ENCODE measurements at regions not wholly inside any gene's neighbourhood (a gene's known extent, or its start where the extent isn't known, plus 50 kb on each side); places are given as distances from the start of the nearest gene placed in this dataset.
"Not testable (repeated sequence)": the region's sequence is repeated elsewhere in the genome, so short reads cannot be mapped to it uniquely, and the experiment has no call there.

DNA sequence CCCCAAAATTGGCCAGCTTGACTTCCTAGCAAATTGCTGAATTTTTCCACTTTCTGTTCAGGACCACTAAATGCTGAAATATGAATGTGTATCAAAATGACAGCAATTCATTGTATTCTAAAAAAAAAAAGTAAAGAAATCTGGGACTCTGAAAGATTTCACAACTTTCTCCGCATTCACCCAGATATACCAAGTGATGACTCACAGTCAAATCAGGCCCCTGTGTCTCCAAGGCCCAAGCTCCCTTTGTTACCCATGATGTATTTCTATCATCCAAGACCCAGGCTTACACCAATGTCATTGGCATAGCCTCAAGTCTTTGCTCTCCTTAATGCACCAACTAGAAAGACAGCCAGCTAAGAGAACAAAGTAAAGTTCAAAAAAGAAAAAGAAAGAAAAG lies 493.9 kb downstream of the NTRK2 start:
- Histone ChIP-seq H3K27me3 (ENCODE audit: control insufficient read depth in 4 of 4, insufficient read depth in 4 of 4, low read length in 3 of 4) (no peaks in the 10 kb centered on the region), H3K4me1 (ENCODE audit: control insufficient read depth in 4 of 4, insufficient read depth in 4 of 4, low read length in 3 of 4) (no peaks in the 10 kb centered on the region), H3K4me3 (ENCODE audit: low read depth in 1 of 3, low read length in 3 of 3) (no peak overlapping the region), H3K9ac (ENCODE audit: low read depth in 1 of 2, low read length in 2 of 2) (no peak overlapping the region), H3K27ac (ENCODE audit: low read depth in 1 of 2, low read length in 2 of 2) (no peak overlapping the region), H3K36me3 (ENCODE audit: control insufficient read depth in 4 of 4, insufficient read depth in 3 of 4, low read depth in 1 of 4, low read length in 3 of 4) (no peaks in the 10 kb centered on the region), H3K9me3 (ENCODE audit: control insufficient read depth in 4 of 4, low read length in 3 of 4) (peaks cover 0 to 11% (median 4%) of the 10 kb centered on the region in 4 donors)
- WGBS: 95% methylated on average over 1 of the region's 1 CpG
- TF ChIP-seq, protein P1, sequence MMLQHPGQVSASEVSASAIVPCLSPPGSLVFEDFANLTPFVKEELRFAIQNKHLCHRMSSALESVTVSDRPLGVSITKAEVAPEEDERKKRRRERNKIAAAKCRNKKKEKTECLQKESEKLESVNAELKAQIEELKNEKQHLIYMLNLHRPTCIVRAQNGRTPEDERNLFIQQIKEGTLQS (IDR thresholded peaks at IDR 0.05): no peak
- TF ChIP-seq NR2F2 (IDR thresholded peaks at IDR 0.05) (no peak), FOXA2 (IDR thresholded peaks at IDR 0.05) (no peak)
- DNase-seq (ENCODE audit: low spot score): no peak

DNA sequence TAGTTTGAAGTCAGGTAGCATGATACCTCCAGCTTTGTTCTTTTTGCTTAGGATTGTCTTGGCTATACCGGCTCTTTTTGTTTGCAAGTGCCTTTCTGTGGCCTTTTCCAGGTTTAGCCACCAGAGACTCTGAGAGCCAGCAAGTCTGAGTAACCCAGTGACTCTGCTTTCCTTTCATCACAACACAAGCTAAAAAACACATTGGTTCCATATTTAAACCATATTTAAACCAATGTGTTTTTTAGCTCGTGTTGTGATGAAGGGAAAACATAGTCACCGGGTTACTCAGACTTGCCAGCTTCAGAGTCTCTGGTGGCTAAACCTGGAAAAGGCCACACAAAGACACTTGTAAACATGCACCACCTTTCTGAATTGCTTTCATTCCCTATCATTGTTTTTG lies 493.3 kb downstream of the NTRK2 start:
- Histone ChIP-seq H3K4me3 (ENCODE audit: low read depth in 1 of 3, low read length in 3 of 3) (no peak overlapping the region), H3K9ac (ENCODE audit: low read depth in 1 of 2, low read length in 2 of 2) (no peak overlapping the region), H3K9me3 (ENCODE audit: control insufficient read depth in 4 of 4, low read length in 3 of 4) (peaks cover 0 to 11% (median 4%) of the 10 kb centered on the region in 4 donors), H3K4me1 (ENCODE audit: control insufficient read depth in 4 of 4, insufficient read depth in 4 of 4, low read length in 3 of 4) (no peaks in the 10 kb centered on the region), H3K27me3 (ENCODE audit: control insufficient read depth in 4 of 4, insufficient read depth in 4 of 4, low read length in 3 of 4) (no peaks in the 10 kb centered on the region), H3K36me3 (ENCODE audit: control insufficient read depth in 4 of 4, insufficient read depth in 3 of 4, low read depth in 1 of 4, low read length in 3 of 4) (no peaks in the 10 kb centered on the region), H3K27ac (ENCODE audit: low read depth in 1 of 2, low read length in 2 of 2) (no peak overlapping the region)
- WGBS: 85% methylated on average over 3 of the region's 3 CpGs
- no peak for TF ChIP-seq SP1 (IDR thresholded peaks at IDR 0.05)
- TF ChIP-seq, protein P1 (IDR thresholded peaks at IDR 0.05): no peak
- TF ChIP-seq NR2F2 (IDR thresholded peaks at IDR 0.05): no peak
- no peak for TF ChIP-seq FOXA1 (IDR thresholded peaks at IDR 0.05)
- TF ChIP-seq FOXA2 (IDR thresholded peaks at IDR 0.05): no peak
- TF ChIP-seq RAD21 (IDR thresholded peaks at IDR 0.05): no peak
- TF ChIP-seq GABPA (IDR thresholded peaks at IDR 0.05 in 1 of 2, conservative IDR thresholded peaks at IDR 0.05 in 1 of 2): no peak
- no peak for TF ChIP-seq RXRA (IDR thresholded peaks at IDR 0.05)
- TF ChIP-seq, protein P2, sequence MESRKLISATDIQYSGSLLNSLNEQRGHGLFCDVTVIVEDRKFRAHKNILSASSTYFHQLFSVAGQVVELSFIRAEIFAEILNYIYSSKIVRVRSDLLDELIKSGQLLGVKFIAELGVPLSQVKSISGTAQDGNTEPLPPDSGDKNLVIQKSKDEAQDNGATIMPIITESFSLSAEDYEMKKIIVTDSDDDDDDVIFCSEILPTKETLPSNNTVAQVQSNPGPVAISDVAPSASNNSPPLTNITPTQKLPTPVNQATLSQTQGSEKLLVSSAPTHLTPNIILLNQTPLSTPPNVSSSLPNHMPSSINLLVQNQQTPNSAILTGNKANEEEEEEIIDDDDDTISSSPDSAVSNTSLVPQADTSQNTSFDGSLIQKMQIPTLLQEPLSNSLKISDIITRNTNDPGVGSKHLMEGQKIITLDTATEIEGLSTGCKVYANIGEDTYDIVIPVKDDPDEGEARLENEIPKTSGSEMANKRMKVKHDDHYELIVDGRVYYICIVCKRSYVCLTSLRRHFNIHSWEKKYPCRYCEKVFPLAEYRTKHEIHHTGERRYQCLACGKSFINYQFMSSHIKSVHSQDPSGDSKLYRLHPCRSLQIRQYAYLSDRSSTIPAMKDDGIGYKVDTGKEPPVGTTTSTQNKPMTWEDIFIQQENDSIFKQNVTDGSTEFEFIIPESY (IDR thresholded peaks at IDR 0.05): no peak
- no peak for DNase-seq (ENCODE audit: low spot score)

DNA sequence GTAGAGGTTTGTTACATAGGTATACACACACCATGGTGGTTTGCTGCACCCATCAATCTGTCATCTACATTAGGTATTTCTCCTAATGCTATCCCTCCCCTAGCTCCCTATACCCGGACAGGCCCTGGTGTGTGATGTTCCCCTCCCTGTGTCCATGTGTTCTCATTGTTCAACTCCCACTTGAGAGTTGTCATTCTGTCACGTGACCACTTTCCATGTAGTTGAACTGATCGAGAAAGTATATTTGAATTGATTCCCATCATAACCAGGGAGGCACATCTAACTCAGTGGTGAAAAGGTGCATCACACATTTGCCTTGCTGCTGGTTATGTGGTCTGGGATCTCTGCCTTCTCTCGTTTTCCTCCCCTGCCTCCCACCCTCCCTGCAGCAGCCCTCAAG lies 491.4 kb downstream of the NTRK2 start:
- H3K27me3 ChIP-seq (ENCODE audit: control insufficient read depth in 4 of 4, insufficient read depth in 4 of 4, low read length in 3 of 4); H3K27ac ChIP-seq (ENCODE audit: low read depth in 1 of 2, low read length in 2 of 2); DNase-seq (ENCODE audit: low spot score); H3K4me3 ChIP-seq (ENCODE audit: low read depth in 1 of 3, low read length in 3 of 3); H3K36me3 ChIP-seq (ENCODE audit: control insufficient read depth in 4 of 4, insufficient read depth in 3 of 4, low read depth in 1 of 4, low read length in 3 of 4); H3K9ac ChIP-seq (ENCODE audit: low read depth in 1 of 2, low read length in 2 of 2); H3K4me1 ChIP-seq (ENCODE audit: control insufficient read depth in 4 of 4, insufficient read depth in 4 of 4, low read length in 3 of 4): not testable (repeated sequence)
- peaks cover 0 to 11% (median 4%) of the 10 kb centered on the region in 4 donors for H3K9me3 ChIP-seq (ENCODE audit: control insufficient read depth in 4 of 4, low read length in 3 of 4)
- 74% methylated on average over 4 of the region's 4 CpGs for WGBS

DNA sequence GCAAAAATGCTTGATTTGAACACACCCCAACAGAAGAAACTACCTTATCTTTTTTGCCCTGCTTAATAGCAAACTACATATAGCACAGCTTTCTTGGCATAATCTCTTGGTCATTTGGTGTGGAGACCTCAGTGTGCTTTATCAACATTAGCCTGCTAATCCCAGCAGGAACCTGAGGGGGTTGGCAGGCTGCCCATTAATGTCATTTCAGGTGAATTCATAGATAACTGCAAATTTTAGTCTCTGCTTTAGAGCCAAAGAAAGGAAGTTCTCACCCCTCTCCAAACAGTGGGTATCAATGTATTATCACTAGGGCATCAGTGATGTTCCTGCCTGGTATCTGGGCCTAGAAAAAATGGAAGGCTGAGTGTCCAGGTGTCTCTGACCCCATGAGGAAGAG lies 489.0 kb downstream of the NTRK2 start:
- Histone ChIP-seq H3K4me3 (ENCODE audit: low read depth in 1 of 3, low read length in 3 of 3) (no peak overlapping the region), H3K9ac (ENCODE audit: low read depth in 1 of 2, low read length in 2 of 2) (no peak overlapping the region), H3K4me1 (ENCODE audit: control insufficient read depth in 4 of 4, insufficient read depth in 4 of 4, low read length in 3 of 4) (no peaks in the 10 kb centered on the region), H3K36me3 (ENCODE audit: control insufficient read depth in 4 of 4, insufficient read depth in 3 of 4, low read depth in 1 of 4, low read length in 3 of 4) (no peaks in the 10 kb centered on the region), H3K9me3 (ENCODE audit: control insufficient read depth in 4 of 4, low read length in 3 of 4) (peaks cover 0 to 11% (median 4%) of the 10 kb centered on the region in 4 donors), H3K27me3 (ENCODE audit: control insufficient read depth in 4 of 4, insufficient read depth in 4 of 4, low read length in 3 of 4) (peaks cover 0 to 2% (median 0%) of the 10 kb centered on the region in 4 donors), H3K27ac (ENCODE audit: low read depth in 1 of 2, low read length in 2 of 2) (no peak overlapping the region)
- DNase-seq (ENCODE audit: low spot score): no peak
- no peak for TF ChIP-seq HNF4A (conservative IDR thresholded peaks at IDR 0.05)
- no peak for TF ChIP-seq GABPA (IDR thresholded peaks at IDR 0.05 in 1 of 2, conservative IDR thresholded peaks at IDR 0.05 in 1 of 2)
- TF ChIP-seq TAF1 (conservative IDR thresholded peaks at IDR 0.05): no peak
- no peak for TF ChIP-seq YY1 (IDR thresholded peaks at IDR 0.05)
- TF ChIP-seq, protein P3, sequence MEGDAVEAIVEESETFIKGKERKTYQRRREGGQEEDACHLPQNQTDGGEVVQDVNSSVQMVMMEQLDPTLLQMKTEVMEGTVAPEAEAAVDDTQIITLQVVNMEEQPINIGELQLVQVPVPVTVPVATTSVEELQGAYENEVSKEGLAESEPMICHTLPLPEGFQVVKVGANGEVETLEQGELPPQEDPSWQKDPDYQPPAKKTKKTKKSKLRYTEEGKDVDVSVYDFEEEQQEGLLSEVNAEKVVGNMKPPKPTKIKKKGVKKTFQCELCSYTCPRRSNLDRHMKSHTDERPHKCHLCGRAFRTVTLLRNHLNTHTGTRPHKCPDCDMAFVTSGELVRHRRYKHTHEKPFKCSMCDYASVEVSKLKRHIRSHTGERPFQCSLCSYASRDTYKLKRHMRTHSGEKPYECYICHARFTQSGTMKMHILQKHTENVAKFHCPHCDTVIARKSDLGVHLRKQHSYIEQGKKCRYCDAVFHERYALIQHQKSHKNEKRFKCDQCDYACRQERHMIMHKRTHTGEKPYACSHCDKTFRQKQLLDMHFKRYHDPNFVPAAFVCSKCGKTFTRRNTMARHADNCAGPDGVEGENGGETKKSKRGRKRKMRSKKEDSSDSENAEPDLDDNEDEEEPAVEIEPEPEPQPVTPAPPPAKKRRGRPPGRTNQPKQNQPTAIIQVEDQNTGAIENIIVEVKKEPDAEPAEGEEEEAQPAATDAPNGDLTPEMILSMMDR (IDR thresholded peaks at IDR 0.05; ENCODE audit: low read depth, low read length, missing input control): no peak
- TF ChIP-seq SP1 (IDR thresholded peaks at IDR 0.05): no peak
- no peak for TF ChIP-seq FOXA2 (IDR thresholded peaks at IDR 0.05)
- TF ChIP-seq NR2F2 (IDR thresholded peaks at IDR 0.05): no peak
- TF ChIP-seq EGR1 (IDR thresholded peaks at IDR 0.05; ENCODE audit: low read depth in 2 of 2): no peak
- TF ChIP-seq RAD21 (IDR thresholded peaks at IDR 0.05): no peak
